Stimulated activated CD8-positive, alpha-beta memory T cell treated with anti-CD3 and anti-CD28 coated beads, Interleukin-15, amount 100 ng/mL, for 1 hour (primary cell): ENCODE measurements at regions not wholly inside any gene's neighbourhood (a gene's known extent, or its start where the extent isn't known, plus 50 kb on each side); places are given as distances from the start of the nearest gene placed in this dataset.

ENCODE experiments used
- DNase-seq: peaks from one replicate; pipeline ENCODE4 v3.0.0-alpha.2; 2020; ENCODE audit warnings: low read depth

DNA sequence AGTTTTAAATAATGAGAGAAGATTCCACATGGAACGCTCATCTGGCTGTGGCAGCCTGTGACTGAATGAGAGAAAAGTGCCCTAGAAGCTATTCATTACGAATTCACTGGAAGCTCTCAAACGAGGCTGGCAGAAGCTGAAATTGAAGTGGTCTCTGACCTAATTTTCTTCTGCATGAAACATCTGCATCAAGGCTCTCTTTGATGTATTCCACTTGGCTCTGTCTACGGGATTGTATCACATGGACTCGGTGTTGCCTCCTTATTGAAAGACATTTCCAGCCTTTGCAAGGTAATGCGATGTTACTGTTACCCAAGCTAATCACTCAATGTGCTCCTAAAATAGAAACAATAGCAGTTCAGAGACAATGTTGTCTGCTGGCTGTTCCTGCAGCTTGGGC is 246.9 kb upstream of the ZNF462 start:
- DNase-seq = no peak

GRCh38 chr9:106616851-106617345 is 246.1 kb upstream of the ZNF462 start:
- DNase-seq = no peak

GRCh38 chr9:106619211-106619610 is 243.8 kb upstream of the ZNF462 start:
- DNase-seq = no peak

DNA sequence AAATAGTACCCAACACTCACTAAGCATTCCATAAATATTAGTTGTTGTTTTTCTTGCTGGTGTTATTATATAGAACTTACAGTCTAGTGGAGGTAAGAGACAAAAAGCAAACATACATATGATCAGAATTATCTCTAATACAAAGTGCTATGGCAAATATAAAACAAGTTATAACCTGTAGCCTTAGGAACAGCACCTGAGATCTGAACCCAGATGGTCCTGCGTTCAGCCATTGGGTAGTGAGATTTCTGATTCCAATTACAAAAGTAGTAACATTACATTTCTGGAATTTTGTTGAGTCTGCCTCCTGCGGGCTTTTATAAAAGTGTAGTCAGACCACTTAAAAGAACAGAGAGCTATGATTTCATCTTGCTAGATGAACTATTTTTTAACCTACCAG is 242.9 kb upstream of the ZNF462 start:
- no peak for DNase-seq

GRCh38 chr9:106620866-106621265 is 242.1 kb upstream of the ZNF462 start:
- DNase-seq = no peak

- DNase-seq = no peak
These were observed 241.4 kb upstream of the ZNF462 start for GRCh38 chr9:106621313-106622163.

GRCh38 chr9:106622164-106622487 is 240.8 kb upstream of the ZNF462 start:
- no peak for DNase-seq

DNA sequence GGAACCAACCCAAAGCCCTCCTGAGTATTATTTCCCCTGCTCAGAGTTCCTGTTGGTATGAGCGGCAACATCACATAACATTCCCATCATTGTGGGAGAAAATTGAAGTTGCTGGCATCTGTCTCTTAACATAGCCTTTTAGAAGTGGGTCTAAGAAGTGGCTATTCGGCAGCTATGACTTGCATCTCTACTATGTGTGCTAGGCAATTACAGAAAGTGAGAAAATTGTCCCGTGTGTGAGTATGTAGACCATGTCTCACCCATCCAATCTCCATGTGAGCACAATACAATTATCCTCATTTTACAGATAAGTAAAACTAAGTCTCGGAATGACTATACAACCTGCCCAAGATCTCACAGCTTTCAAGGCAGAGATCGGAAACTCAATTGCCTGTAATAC is 239.4 kb upstream of the ZNF462 start:
- DNase-seq = no peak

DNA sequence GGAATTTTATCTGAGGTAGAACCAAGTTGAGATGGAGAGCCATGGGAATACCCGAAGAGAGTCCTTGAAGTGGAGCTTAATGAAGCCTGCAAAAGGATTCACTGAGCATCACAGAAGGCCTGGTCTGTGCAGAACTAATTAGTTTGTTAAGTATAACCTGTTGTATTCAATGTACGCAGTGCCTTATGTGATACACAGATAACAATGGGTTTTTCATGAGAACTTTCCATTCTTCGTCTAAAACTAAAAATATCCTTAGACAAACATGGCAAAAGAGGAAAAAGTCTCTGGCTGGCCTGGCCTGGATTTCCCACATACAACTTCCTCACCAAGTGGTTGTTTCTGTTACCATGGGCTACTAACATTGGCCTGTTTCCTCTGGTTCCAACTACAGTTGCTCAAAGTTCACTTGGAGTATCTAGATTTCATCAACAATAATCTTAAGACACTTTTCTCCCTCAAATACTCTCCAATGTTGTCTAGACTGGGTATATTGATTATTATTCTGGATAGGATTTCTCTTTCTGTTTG is 237.6 kb upstream of the ZNF462 start:
- DNase-seq = no peak

DNA sequence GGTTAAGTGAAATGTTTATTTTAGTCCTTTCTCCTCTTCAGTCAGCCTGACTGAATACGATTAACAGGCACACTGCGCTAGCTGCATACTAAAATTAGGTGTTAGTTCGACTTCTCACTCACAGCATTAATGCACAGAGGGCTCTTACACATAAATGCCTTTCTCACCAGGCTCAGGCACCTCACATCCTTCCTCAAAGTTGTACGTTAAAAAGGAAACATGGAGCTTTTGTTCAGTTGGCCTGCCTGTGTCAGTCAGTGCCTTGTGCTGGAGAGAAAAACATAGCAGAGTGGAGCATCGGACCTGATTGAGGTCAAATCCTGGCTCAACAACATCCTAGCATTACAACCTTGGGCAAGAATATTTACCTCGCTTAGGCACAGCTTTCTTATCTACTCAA is 236.0 kb upstream of the ZNF462 start:
- DNase-seq = no peak

DNA sequence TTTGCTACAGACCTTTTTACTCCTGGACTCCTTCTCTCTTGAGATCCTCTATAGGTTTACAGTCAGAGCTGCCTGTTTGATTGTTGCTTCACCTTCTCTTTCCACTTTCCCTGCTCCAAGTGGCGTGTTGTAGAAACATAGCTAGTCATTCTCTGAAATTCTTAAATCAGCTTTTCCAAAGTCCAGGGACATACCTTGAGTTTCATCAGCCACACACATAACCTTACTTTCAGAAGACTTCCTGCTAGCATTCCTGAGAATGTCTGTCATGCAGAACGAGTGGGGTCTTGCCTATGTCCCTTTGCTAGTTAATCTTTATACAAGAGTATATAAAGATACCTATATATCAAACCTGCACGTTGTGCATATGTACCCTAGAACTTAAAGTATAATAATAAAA is 230.3 kb upstream of the ZNF462 start:
- DNase-seq = no peak

GRCh38 chr9:106634183-106634582 is 228.8 kb upstream of the ZNF462 start:
- DNase-seq = no peak

GRCh38 chr9:106634641-106635040 is 228.3 kb upstream of the ZNF462 start:
- DNase-seq = no peak

DNA sequence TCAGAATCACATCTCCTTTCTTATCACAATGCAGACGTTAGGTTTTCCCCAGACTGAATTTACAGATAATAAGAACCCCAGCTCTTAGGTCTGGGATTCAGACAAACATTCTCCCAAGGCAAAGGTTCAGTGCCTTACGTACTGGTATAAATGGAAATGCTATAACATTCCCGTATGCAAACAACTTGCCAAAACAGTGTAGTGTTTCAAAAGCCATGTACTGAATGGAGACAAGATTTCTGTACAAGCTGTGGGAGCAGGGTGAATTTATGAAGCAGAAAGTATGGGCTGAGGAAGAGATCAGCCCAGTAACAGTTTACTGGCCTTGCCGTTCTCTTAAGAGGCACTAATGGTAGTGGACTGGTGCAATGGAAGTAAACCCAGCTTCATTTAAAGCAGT is 225.5 kb upstream of the ZNF462 start:
- DNase-seq = no peak

DNA sequence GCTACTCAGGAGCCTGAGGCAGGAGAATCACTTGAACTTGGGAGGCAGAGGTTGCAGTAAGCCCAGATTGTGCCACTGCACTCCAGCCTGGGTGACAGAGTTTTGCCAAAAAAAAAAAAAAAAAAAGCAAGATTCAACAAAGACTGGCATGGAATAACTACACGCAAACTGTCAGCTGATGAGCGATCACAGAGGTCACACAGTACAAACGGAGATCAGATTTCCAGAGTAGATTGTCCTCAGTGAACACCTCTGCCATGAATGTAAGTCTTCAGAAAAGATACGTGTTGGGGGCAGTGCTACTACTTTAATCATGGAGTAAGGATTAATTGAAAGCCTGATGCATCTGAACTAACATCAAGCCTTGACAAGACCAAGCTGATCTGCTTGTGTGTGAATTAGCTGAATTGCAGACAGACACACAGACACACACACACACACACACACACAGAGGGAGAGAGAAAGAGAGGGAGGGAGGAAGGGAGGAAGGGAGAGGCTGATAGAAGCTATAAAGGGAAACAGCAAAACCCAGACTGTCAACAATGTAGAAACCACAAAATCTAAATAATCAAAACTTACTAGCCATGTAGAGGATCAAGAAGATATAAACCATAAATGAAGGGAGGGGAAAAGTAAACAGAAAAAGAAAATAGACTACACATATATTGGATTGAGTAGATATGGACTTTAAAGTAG is 222.9 kb upstream of the ZNF462 start:
- no peak for DNase-seq

DNA sequence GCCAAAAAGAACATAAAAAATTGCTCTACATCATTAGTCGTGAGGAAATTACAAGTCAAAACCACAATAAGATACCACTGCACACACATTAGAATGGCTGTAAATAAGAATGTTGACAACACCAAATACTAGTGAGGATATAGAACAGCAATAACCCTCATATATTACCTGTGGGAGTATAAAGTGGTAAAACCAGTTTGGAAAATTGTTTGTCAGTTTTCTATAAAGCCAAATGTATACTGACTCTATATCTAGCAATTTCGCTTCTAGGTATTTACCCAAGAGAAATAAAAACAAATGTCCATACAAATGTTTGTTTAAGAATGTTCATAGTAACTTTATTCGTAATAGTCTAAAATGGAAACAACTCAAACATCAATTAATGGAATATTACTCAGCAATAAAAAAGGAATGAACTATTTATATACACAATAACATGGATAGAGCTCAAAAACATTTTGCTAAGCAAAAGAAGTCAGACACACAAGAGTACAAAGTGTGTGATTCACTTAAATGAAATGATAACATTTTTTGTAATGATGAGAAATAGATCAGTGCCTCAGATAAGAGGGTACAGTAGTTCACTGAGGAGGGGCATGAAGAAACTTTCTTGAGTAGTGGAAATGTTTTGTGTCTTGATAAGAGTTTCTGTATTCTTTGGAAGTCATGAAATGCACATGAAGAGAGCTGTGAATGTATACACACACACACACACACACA is 219.6 kb upstream of the ZNF462 start:
- DNase-seq = no peak

DNA sequence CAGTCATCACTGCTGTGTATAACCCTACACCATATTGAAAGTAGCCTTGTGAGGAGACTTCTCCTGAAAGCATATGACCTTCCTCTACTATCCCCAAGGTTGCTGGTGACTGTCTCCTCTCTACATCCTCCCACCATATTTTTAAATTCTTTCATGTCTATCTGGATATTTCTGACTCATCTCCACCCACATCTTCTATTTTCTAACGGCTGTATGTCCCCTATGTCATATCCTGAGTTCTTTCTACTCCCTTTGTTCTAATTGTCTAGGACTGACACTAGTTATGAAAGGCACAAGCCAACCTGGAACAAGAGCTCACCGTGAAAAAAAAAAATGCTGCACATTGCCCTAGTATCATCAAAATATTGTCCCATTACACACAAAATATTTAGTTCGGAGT is 218.3 kb upstream of the ZNF462 start:
- no peak for DNase-seq

GRCh38 chr9:106648799-106649198 is 214.2 kb upstream of the ZNF462 start:
- DNase-seq = no peak

GRCh38 chr9:106649664-106650063 is 213.3 kb upstream of the ZNF462 start:
- DNase-seq = no peak

GRCh38 chr9:106653213-106653612 is 209.8 kb upstream of the ZNF462 start:
- DNase-seq = no peak

DNA sequence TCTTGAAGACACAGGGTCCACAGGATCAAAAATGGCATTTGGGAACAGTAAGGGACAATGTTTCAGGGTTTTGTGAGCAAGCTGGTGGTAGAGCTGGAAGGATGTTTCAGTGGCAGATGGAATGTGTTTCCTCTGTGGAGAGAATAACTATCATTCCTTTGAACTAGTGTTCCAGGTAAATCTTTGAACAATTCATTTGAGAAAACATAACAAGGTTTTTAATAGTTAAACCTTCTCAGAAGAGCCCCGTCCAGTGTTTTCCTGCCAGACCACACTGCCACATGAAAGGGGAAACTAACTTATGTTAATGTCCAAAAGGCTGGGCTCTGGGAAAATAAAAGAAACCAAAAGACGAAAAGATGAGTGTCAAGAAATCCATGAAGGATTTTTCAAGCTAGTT is 207.0 kb upstream of the ZNF462 start:
- DNase-seq = no peak

DNA sequence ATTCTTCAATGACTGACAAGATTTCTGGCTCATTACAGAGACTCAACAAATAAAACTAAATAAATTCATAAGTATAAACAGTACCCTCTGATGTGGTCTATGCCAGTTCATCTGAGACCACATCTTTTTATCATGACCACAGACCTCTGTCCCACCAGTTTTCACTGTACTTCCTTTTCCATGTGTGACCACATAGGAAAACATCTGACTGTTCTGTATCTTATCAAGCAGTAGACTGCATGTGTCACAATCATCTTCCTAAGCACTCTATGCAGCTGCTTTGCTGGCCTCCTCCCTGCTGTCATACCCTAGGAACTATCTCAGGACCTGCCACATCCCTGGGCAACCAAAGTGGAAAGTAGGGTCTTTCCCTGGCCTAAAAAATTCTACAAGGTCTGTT is 205.0 kb upstream of the ZNF462 start:
- no peak for DNase-seq

DNA sequence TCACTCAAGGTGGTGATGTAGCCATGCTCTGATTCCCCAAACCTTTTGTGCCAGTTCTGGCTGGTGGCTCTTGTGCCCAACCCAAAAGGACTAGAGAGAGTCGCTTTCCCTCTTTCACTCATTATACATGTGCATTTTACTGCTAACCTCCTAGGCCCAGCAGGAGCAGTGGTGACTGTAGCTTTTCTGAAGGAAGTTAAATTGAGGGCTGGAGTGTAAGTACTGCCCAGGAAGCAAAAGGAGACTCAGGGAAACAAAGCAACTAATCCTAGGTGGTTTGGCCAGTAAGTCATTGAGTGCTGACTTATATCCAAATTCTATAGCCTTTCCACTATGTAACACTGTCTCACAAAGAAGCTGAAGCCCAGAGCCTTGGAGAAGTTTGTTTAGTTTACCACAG is 194.4 kb upstream of the ZNF462 start:
- no peak for DNase-seq
